Activated CD8-positive, alpha-beta T cell treated with anti-CD3 and anti-CD28 coated beads for 36 hours (primary cell): ENCODE measurements at regions not wholly inside any gene's neighbourhood (a gene's known extent, or its start where the extent isn't known, plus 50 kb on each side); places are given as distances from the start of the nearest gene placed in this dataset.

Experiments used
- ATAC-seq: fragments of 200-7000 bp; cut with Tn5 transposase; one replicate; pipeline ENCODE4 v1.10.0; 2021; ENCODE audit warnings: mild to moderate bottlenecking, moderate library complexity
- CTCF ChIA-PET: fragments of 350-600 bp; sonication (Branson Sonifier 250); formaldehyde crosslinking; loops from one replicate; lab custom pipeline; 2021; ENCODE audit warnings: antibody characterized with exemption; lab: Charles Lee
- POLR2A ChIA-PET: fragments of 350-600 bp; sonication (Branson Sonifier 250); formaldehyde crosslinking; loops from one replicate; lab custom pipeline; 2021; ENCODE audit warnings: antibody characterized with exemption; lab: Charles Lee
- DNase-seq: peaks from one replicate; pipeline ENCODE4 v3.0.0-alpha.2; 2020
- H3K27ac Mint-ChIP-seq: one replicate; pipeline ENCODE4 v1.8.0; 2021; ENCODE audit warnings: mild to moderate bottlenecking, mixed read lengths
- H3K27me3 Mint-ChIP-seq: one replicate; pipeline ENCODE4 v1.8.0; 2021; ENCODE audit warnings: mixed read lengths
- H3K36me3 Mint-ChIP-seq: one replicate; pipeline ENCODE4 v1.8.0; 2021; ENCODE audit warnings: low read depth, mixed read lengths
- H3K4me1 Mint-ChIP-seq: one replicate; pipeline ENCODE4 v1.8.0; 2021; ENCODE audit warnings: low read depth, mixed read lengths
- H3K4me3 Mint-ChIP-seq: one replicate; pipeline ENCODE4 v1.8.0; 2021; ENCODE audit warnings: mild to moderate bottlenecking, moderate library complexity, mixed read lengths
- H3K9me3 Mint-ChIP-seq: one replicate; pipeline ENCODE4 v1.8.0; 2021; ENCODE audit warnings: mixed read lengths
- intact Hi-C: fragments of 100-400 bp; cut with micrococcal nuclease; formaldehyde crosslinking; loops from one replicate; pipeline ENCODE4 v1.10.0; 2022
- TF ChIP-seq, protein P1 (sequence below): fragments of 200-600 bp; IDR thresholded peaks from one replicate; pipeline ENCODE4 v1.8.0; 2022; ENCODE audit warnings: antibody characterized with exemption, mild to moderate bottlenecking

GRCh38 chr18:53819174-53819573 is 405.3 kb downstream of the MBD2 start:
- CTCF ChIA-PET = no interaction called here

GRCh38 chr18:53817976-53818950 is 406.2 kb downstream of the MBD2 start:
- H3K4me1 Mint-ChIP-seq = no peaks in the 10 kb centered on the region
- no peak overlapping the region for H3K27ac Mint-ChIP-seq
- H3K27me3 Mint-ChIP-seq = no peaks in the 10 kb centered on the region
- no peaks in the 10 kb centered on the region for H3K36me3 Mint-ChIP-seq
- intact Hi-C loops = no loop called here
- ChIA-PET CTCF (no interaction called here), POLR2A (no interaction called here)
- ATAC-seq (no peak), DNase-seq (no peak)
- peaks cover 3% of the 10 kb centered on the region for H3K9me3 Mint-ChIP-seq
- TF ChIP-seq, protein P1, sequence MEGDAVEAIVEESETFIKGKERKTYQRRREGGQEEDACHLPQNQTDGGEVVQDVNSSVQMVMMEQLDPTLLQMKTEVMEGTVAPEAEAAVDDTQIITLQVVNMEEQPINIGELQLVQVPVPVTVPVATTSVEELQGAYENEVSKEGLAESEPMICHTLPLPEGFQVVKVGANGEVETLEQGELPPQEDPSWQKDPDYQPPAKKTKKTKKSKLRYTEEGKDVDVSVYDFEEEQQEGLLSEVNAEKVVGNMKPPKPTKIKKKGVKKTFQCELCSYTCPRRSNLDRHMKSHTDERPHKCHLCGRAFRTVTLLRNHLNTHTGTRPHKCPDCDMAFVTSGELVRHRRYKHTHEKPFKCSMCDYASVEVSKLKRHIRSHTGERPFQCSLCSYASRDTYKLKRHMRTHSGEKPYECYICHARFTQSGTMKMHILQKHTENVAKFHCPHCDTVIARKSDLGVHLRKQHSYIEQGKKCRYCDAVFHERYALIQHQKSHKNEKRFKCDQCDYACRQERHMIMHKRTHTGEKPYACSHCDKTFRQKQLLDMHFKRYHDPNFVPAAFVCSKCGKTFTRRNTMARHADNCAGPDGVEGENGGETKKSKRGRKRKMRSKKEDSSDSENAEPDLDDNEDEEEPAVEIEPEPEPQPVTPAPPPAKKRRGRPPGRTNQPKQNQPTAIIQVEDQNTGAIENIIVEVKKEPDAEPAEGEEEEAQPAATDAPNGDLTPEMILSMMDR = no peak
- H3K4me3 Mint-ChIP-seq = no peak overlapping the region

More at GRCh38 chr18:53819174-53819573, 405.3 kb downstream of the MBD2 start:
- DNase-seq = no peak
- peaks cover 3% of the 10 kb centered on the region for H3K9me3 Mint-ChIP-seq
- intact Hi-C loops = no loop called here
- POLR2A ChIA-PET = interaction anchor here (1.2 kb wide), 1 partner anchor 140 kb away, joined by 3 read pairs; no protein-coding TSS in a partner anchor
- no peak overlapping the region for H3K4me3 Mint-ChIP-seq
- H3K4me1 Mint-ChIP-seq = no peaks in the 10 kb centered on the region
- H3K27me3 Mint-ChIP-seq = no peaks in the 10 kb centered on the region
- H3K36me3 Mint-ChIP-seq = no peaks in the 10 kb centered on the region
- no peak overlapping the region for H3K27ac Mint-ChIP-seq
- ATAC-seq = no peak
- TF ChIP-seq, protein P1 = no peak

DNA sequence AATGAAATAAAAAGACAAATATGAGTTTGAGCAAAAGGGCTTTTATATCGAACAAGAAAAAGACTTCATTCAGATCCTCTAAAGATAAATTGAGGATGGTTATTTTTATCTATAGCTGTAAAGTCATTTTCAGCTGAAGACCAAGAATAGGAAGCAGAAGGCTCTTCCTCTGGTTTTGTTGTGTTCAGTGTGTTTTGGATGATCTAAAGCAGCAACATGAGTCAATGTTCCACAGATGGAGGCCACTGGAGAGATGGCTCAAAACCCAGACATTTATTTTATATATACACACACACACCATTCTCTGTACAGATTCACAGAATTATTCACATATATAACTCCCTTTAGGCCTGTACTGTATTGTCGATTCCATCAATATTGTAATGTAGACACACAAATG is 424.3 kb downstream of the MBD2 start:
- DNase-seq (no peak), ATAC-seq (no peak)
- Mint-ChIP-seq H3K4me3 (no peak overlapping the region), H3K9me3 (peaks cover 2% of the 10 kb centered on the region), H3K27ac (no peak overlapping the region), H3K27me3 (no peaks in the 10 kb centered on the region), H3K4me1 (no peaks in the 10 kb centered on the region), H3K36me3 (no peaks in the 10 kb centered on the region)
- TF ChIP-seq, protein P1 = no peak
- intact Hi-C loops = no loop called here
- ChIA-PET POLR2A (no interaction called here), CTCF (no interaction called here)

GRCh38 chr18:53799134-53799533 is 425.3 kb downstream of the MBD2 start:
- Mint-ChIP-seq H3K27ac (no peak overlapping the region), H3K4me3 (no peak overlapping the region), H3K27me3 (no peaks in the 10 kb centered on the region), H3K36me3 (no peaks in the 10 kb centered on the region), H3K9me3 (peaks cover 2% of the 10 kb centered on the region), H3K4me1 (no peaks in the 10 kb centered on the region)
- ChIA-PET POLR2A (no interaction called here), CTCF (no interaction called here)
- ATAC-seq (no peak), DNase-seq (no peak)
- TF ChIP-seq, protein P1 = no peak
- intact Hi-C loops = no loop called here

- Mint-ChIP-seq H3K27ac (no peak overlapping the region), H3K36me3 (no peaks in the 10 kb centered on the region), H3K9me3 (peaks cover 2% of the 10 kb centered on the region), H3K27me3 (no peaks in the 10 kb centered on the region), H3K4me3 (no peak overlapping the region), H3K4me1 (no peaks in the 10 kb centered on the region)
- CTCF ChIA-PET = no interaction called here
- TF ChIP-seq, protein P1 = no peak
- no peak for ATAC-seq
- intact Hi-C loops = no loop called here
- DNase-seq = no peak
- POLR2A ChIA-PET = no interaction called here
Observed at GRCh38 chr18:53798516-53798915, 426.0 kb downstream of the MBD2 start.
